Bronchial epithelial cell (primary cell): ENCODE measurements at regions not wholly inside any gene's neighbourhood (a gene's known extent, or its start where the extent isn't known, plus 50 kb on each side); places are given as distances from the start of the nearest gene placed in this dataset.

Source experiments
- DNase-seq: peaks from one replicate; pipeline ENCODE4 v3.0.0-alpha.2; 2010; ENCODE audit warnings: low read depth
- FAIRE-seq: peaks from 2 replicates; lab custom pipeline; 2011; peaks lifted over from hg19 to GRCh38; lab: Jason Lieb, UNC
- H3K27me3 ChIP-seq: 2 replicates; pipeline ENCODE4 v1.5.1; 2011; ENCODE audit warnings: low read length; ENCODE audit not compliant: control insufficient read depth, insufficient read depth
- H3K36me3 ChIP-seq: 2 replicates; pipeline ENCODE4 v1.5.1; 2011; ENCODE audit warnings: low read length; ENCODE audit not compliant: control insufficient read depth, insufficient read depth
- H3K4me3 ChIP-seq: 2 replicates; pipeline ENCODE4 v1.5.1; 2011; ENCODE audit warnings: mild to moderate bottlenecking, low read depth, low read length, control low read depth
- TF ChIP-seq, protein P1 (sequence below): IDR thresholded peaks from 2 replicates; pipeline ENCODE4 v1.5.1; 2011; ENCODE audit warnings: mild to moderate bottlenecking, moderate library complexity, low read length, control low read depth, inconsistent platforms; ENCODE audit not compliant: insufficient read depth, severe bottlenecking

DNA sequence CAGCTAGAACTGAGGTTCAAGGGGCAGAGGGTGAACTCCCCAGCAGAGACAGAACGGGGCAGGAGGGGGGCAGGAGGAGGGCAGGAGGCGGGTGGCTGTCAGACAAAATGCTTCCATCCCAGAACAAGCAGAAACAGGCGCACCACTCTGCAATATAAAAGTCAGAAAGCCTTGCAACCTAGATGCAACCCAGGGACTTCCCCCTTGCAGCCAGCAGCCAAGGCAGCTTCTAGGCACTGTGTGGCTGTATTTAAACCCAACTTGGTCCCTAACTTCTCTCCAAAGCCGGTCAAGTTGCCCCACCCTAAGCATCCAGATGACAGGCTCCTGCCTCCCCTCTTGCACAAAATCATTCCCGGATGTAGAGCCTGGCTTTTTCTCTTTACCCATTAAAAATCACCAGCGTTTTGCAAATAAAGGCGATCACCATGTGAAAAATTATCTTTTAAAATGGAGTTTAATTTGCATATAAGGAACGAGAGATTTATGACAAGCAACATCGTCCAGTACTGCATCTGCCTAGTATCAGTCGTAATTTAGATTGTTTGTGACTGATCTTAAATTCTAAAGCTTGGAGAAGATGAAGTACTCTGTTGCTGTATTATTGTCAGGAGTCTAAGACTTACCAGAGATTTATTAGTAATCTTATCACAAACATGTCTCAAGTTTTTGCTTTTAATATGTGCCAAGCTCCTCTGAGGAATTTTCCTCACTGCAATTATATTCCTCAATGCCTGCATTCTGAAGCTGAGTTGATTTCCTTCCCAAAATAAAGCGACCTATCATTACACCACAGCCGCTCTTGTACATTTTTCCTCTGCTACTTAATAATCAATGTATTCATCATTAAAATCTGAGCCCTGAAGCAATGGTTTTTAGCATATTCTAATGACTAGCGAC, 307.1 kb upstream of the ZNF507 start:
- TF ChIP-seq, protein P1, sequence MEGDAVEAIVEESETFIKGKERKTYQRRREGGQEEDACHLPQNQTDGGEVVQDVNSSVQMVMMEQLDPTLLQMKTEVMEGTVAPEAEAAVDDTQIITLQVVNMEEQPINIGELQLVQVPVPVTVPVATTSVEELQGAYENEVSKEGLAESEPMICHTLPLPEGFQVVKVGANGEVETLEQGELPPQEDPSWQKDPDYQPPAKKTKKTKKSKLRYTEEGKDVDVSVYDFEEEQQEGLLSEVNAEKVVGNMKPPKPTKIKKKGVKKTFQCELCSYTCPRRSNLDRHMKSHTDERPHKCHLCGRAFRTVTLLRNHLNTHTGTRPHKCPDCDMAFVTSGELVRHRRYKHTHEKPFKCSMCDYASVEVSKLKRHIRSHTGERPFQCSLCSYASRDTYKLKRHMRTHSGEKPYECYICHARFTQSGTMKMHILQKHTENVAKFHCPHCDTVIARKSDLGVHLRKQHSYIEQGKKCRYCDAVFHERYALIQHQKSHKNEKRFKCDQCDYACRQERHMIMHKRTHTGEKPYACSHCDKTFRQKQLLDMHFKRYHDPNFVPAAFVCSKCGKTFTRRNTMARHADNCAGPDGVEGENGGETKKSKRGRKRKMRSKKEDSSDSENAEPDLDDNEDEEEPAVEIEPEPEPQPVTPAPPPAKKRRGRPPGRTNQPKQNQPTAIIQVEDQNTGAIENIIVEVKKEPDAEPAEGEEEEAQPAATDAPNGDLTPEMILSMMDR = no peak
- FAIRE-seq = no peak
- DNase-seq = no peak
- H3K27me3 ChIP-seq = no peaks in the 10 kb centered on the region
- H3K4me3 ChIP-seq = no peak overlapping the region
- H3K36me3 ChIP-seq = no peaks in the 10 kb centered on the region

- FAIRE-seq (no peak), DNase-seq (no peak)
- H3K27me3 ChIP-seq = no peaks in the 10 kb centered on the region
- H3K36me3 ChIP-seq = no peaks in the 10 kb centered on the region
- H3K4me3 ChIP-seq = no peak overlapping the region
- TF ChIP-seq, protein P1 = no peak
Observed at GRCh38 chr19:32038961-32039360, 306.4 kb upstream of the ZNF507 start.

GRCh38 chr19:32039440-32039839, 306.0 kb upstream of the ZNF507 start:
- H3K27me3 ChIP-seq = no peaks in the 10 kb centered on the region

GRCh38 chr19:32040236-32040635, 305.2 kb upstream of the ZNF507 start:
- TF ChIP-seq, protein P1 = no peak
- H3K27me3 ChIP-seq = no peaks in the 10 kb centered on the region

More at GRCh38 chr19:32039440-32039839, 306.0 kb upstream of the ZNF507 start:
- H3K36me3 ChIP-seq = no peaks in the 10 kb centered on the region
- no peak for FAIRE-seq
- TF ChIP-seq, protein P1 = no peak
- no peak for DNase-seq
- no peak overlapping the region for H3K4me3 ChIP-seq

DNA sequence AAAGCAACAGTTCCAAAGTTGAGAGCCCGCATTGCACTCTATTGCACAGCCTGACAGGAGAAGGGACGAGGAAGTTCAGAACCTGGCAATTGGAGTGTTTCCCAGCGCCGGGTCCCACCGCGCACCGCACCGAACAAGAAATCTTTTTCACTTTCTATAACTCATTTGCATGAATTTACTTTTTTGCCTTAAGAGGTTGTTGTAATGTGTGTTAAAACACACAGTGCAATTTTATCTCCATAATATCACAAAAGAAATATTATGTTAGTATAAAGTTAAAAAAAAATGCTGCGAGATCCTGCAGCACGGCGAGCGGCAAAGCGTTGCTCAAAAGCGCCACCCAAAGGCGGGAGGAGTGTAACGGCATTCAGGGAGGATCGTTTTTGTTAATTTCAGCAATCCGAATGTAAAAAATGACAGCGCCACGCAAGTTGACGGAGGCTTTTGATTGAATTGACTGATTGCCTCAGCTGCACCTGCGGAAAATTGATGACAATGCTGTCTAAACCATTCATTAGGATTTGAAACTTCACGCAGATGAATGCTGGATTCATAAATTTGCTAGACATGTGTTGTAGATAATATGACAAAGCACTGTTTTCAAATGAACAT, 303.6 kb upstream of the ZNF507 start:
- H3K36me3 ChIP-seq = no peaks in the 10 kb centered on the region
- TF ChIP-seq, protein P1 = peak; percentile 25
- no peak for FAIRE-seq
- DNase-seq = peak; percentile 3
- no peaks in the 10 kb centered on the region for H3K27me3 ChIP-seq
- H3K4me3 ChIP-seq = no peak overlapping the region

More at GRCh38 chr19:32040236-32040635, 305.2 kb upstream of the ZNF507 start:
- no peak overlapping the region for H3K4me3 ChIP-seq
- FAIRE-seq (no peak), DNase-seq (no peak)
- H3K36me3 ChIP-seq = no peaks in the 10 kb centered on the region
